HCT116 (cell line): ENCODE measurements at regions not wholly inside any gene's neighbourhood (a gene's known extent, or its start where the extent isn't known, plus 50 kb on each side); places are given as distances from the start of the nearest gene placed in this dataset.
"Not testable (repeated sequence)": the region's sequence is repeated elsewhere in the genome, so short reads cannot be mapped to it uniquely, and the experiment has no call there.

Experiments
- CTCF ChIP-seq, 3 experiments: fragments of 200-600 bp in 1 of 3; sonication (generic) in 1 of 3; IDR thresholded peaks in 2 of 3; conservative IDR thresholded peaks in 1 of 3; 2 replicates each; pipeline ENCODE4 v1.5.1; 2012 to 2017; ENCODE audit warnings: low read depth in 2 of 3, low read length in 2 of 3, antibody characterized with exemption in 1 of 3, borderline replicate concordance in 1 of 3, control low read depth in 1 of 3, mild to moderate bottlenecking in 1 of 3, mixed read lengths in 1 of 3, mixed run types in 1 of 3, moderate library complexity in 1 of 3; ENCODE audit not compliant: insufficient read depth in 1 of 3
- JUND ChIP-seq: IDR thresholded peaks from 2 replicates; pipeline ENCODE4 v1.6.1; 2012
- POLR2A ChIP-seq: IDR thresholded peaks from 2 replicates; pipeline ENCODE4 v1.7.0; 2011; ENCODE audit warnings: borderline replicate concordance; ENCODE audit not compliant: insufficient read depth, insufficient read length; ENCODE audit errors: extremely low read depth
- RAD21 ChIP-seq: IDR thresholded peaks from 2 replicates; pipeline ENCODE4 v1.6.1; 2012; ENCODE audit warnings: low read depth, mild to moderate bottlenecking
- SP1 ChIP-seq: IDR thresholded peaks from 2 replicates; pipeline ENCODE4 v1.6.1; 2012; ENCODE audit warnings: low read depth
- ZNF274 ChIP-seq: fragments of 200-500 bp; sonication (Bioruptor generic); IDR thresholded peaks from 2 replicates; pipeline ENCODE4 v1.6.1; 2014; ENCODE audit warnings: mild to moderate bottlenecking, low read depth, low read length, inconsistent platforms

- TF ChIP-seq POLR2A; CTCF (IDR thresholded peaks at IDR 0.05 in 2 of 3, conservative IDR thresholded peaks at IDR 0.05 in 1 of 3; ENCODE audit: borderline replicate concordance in 1 of 3, insufficient read depth in 1 of 3, low read depth in 2 of 3, low read length in 2 of 3); JUND; SP1; RAD21; ZNF274: not testable (repeated sequence)
Measured at GRCh38 chr22:11318633-11319032, 4209.4 kb upstream of the OR11H1 start.
